H1 (cell line): ENCODE measurements at regions not wholly inside any gene's neighbourhood (a gene's known extent, or its start where the extent isn't known, plus 50 kb on each side); places are given as distances from the start of the nearest gene placed in this dataset.

Experiments
- CTCF ChIA-PET: fragments of 300-600 bp; sonication (Branson Sonifier 250); formaldehyde crosslinking; loops from one replicate; lab custom pipeline; 2021; ENCODE audit not compliant: partially characterized antibody; lab: Charles Lee
- POLR2A ChIA-PET: fragments of 300-600 bp; sonication (Branson Sonifier 250); formaldehyde crosslinking; loops from one replicate; lab custom pipeline; 2021; ENCODE audit warnings: inconsistent platforms; ENCODE audit not compliant: partially characterized antibody; lab: Charles Lee
- DNase-seq, 2 experiments: peaks; one replicate each; pipeline versions ENCODE4 v3.0.0 to v3.0.0-alpha.2; 2010 to 2022; ENCODE audit warnings: low spot score in 2 of 2, low read depth in 1 of 2, mixed read lengths in 1 of 2
- FAIRE-seq: peaks from 2 replicates; lab custom pipeline; 2011; peaks lifted over from hg19 to GRCh38; lab: Jason Lieb, UNC
- H2AFZ ChIP-seq: 2 replicates; pipeline ENCODE4 v1.8.1; 2012; ENCODE audit warnings: low read length, inconsistent platforms
- H2AK5ac ChIP-seq: 2 replicates; pipeline ENCODE4 v1.6.1; 2013; ENCODE audit warnings: low read depth, low read length
- H2BK120ac ChIP-seq: replicated peaks from 2 replicates; pipeline ENCODE3; 2013; ENCODE audit warnings: low read depth, low read length, inconsistent platforms
- H2BK12ac ChIP-seq: 2 replicates; pipeline ENCODE4 v1.6.1; 2013; ENCODE audit warnings: low read depth, low read length
- H2BK15ac ChIP-seq: 2 replicates; pipeline ENCODE4 v1.6.1; 2013; ENCODE audit warnings: low read length
- H2BK20ac ChIP-seq: 2 replicates; pipeline ENCODE4 v1.6.1; 2013; ENCODE audit warnings: low read length
- H2BK5ac ChIP-seq: 2 replicates; pipeline ENCODE4 v1.6.1; 2013; ENCODE audit warnings: low read depth, low read length
- H3K14ac ChIP-seq: 2 replicates; pipeline ENCODE4 v1.6.1; 2013; ENCODE audit warnings: inconsistent platforms; ENCODE audit not compliant: insufficient read length
- H3K18ac ChIP-seq: 2 replicates; pipeline ENCODE4 v1.6.1; 2013; ENCODE audit warnings: low read length; ENCODE audit errors: extremely low read depth
- H3K23ac ChIP-seq: 2 replicates; pipeline ENCODE4 v1.6.1; 2013; ENCODE audit warnings: inconsistent platforms; ENCODE audit not compliant: insufficient read length
- H3K23me2 ChIP-seq: 2 replicates; pipeline ENCODE4 v1.6.1; 2013; ENCODE audit warnings: low read depth, low read length
- H3K27ac ChIP-seq: 2 replicates; pipeline ENCODE4 v1.6.1; 2011; ENCODE audit warnings: low read depth, low read length, inconsistent platforms
- H3K27me3 ChIP-seq, 4 experiments: replicated peaks in 1 of 4; 1 replicate in 1 of 4; 2 replicates in 3 of 4; pipeline versions ENCODE4 v1.6.1 to v1.8.1; 2011 to 2013; ENCODE audit warnings: low read length in 3 of 4, mild to moderate bottlenecking in 3 of 4, inconsistent platforms in 2 of 4, mixed read lengths in 2 of 4, moderate library complexity in 1 of 4; ENCODE audit not compliant: control insufficient read depth in 3 of 4, insufficient read depth in 3 of 4; ENCODE audit errors: extremely low read depth in 1 of 4
- H3K36me3 ChIP-seq, 4 experiments: 2 replicates each; pipeline versions ENCODE4 v1.6.1 to v1.8.1; 2011 to 2013; ENCODE audit warnings: mild to moderate bottlenecking in 4 of 4, low read length in 3 of 4, moderate library complexity in 2 of 4, control low read depth in 1 of 4, inconsistent platforms in 1 of 4; ENCODE audit not compliant: insufficient read depth in 4 of 4, control insufficient read depth in 2 of 4
- H3K4ac ChIP-seq: replicated peaks from 2 replicates; pipeline ENCODE3; 2013; ENCODE audit warnings: low read length, low read depth, mixed read lengths, inconsistent platforms; ENCODE audit not compliant: insufficient read length
- H3K4me1 ChIP-seq, 4 experiments: replicated peaks in 1 of 4; 1 replicate in 1 of 4; 2 replicates in 3 of 4; pipeline versions ENCODE4 v1.6.1 to v1.8.1; 2011 to 2013; ENCODE audit warnings: low read length in 3 of 4, inconsistent platforms in 2 of 4, mixed read lengths in 1 of 4; ENCODE audit not compliant: insufficient read depth in 4 of 4, control insufficient read depth in 3 of 4
- H3K4me2 ChIP-seq, 2 experiments: 2 replicates each; pipeline versions ENCODE4 v1.6.1 to v1.8.1; 2011 to 2013; ENCODE audit warnings: low read depth in 2 of 2, low read length in 2 of 2, control low read depth in 1 of 2, inconsistent platforms in 1 of 2, mild to moderate bottlenecking in 1 of 2; ENCODE audit not compliant: insufficient read depth in 1 of 2
- H3K4me3 ChIP-seq, 4 experiments: fragments of 200-600, 300-600 bp in 1 of 4; sonication (generic), shearing (Covaris generic), sonication (Bioruptor Twin) in 1 of 4; 2 replicates each; pipeline versions ENCODE4 v1.5.1 to v1.8.1; 2011 to 2016; ENCODE audit warnings: low read length in 4 of 4, low read depth in 3 of 4, control low read depth in 2 of 4, inconsistent platforms in 2 of 4, mild to moderate bottlenecking in 2 of 4, mixed read lengths in 1 of 4, moderate library complexity in 1 of 4; ENCODE audit not compliant: insufficient read depth in 2 of 4; ENCODE audit errors: extremely low read depth in 1 of 4
- H3K56ac ChIP-seq: replicated peaks from 2 replicates; pipeline ENCODE3; 2013; ENCODE audit warnings: low read depth, mild to moderate bottlenecking, mixed read lengths, low read length, inconsistent platforms; ENCODE audit not compliant: insufficient read length
- H3K79me1 ChIP-seq: 2 replicates; pipeline ENCODE4 v1.6.1; 2013; ENCODE audit warnings: low read depth, low read length, control low read depth
- H3K79me2 ChIP-seq, 2 experiments: 2 replicates each; pipeline versions ENCODE4 v1.6.1 to v1.8.1; 2012 to 2013; ENCODE audit warnings: low read length in 2 of 2, mild to moderate bottlenecking in 2 of 2, inconsistent platforms in 1 of 2; ENCODE audit not compliant: insufficient read depth in 2 of 2, control insufficient read depth in 1 of 2
- H3K9ac ChIP-seq, 4 experiments: replicated peaks in 1 of 4; 1 replicate in 1 of 4; 2 replicates in 3 of 4; pipeline versions ENCODE4 v1.6.1 to v1.8.1; 2011 to 2013; ENCODE audit warnings: low read depth in 3 of 4, low read length in 3 of 4, control low read depth in 2 of 4, mild to moderate bottlenecking in 2 of 4, moderate library complexity in 2 of 4, inconsistent platforms in 1 of 4; ENCODE audit errors: extremely low read depth in 1 of 4
- H3K9me3 ChIP-seq, 2 experiments: 2 replicates each; pipeline versions ENCODE4 v1.6.1 to v1.8.1; 2012 to 2013; ENCODE audit warnings: mild to moderate bottlenecking in 2 of 2, moderate library complexity in 2 of 2, control low read depth in 1 of 2, inconsistent platforms in 1 of 2, low read depth in 1 of 2, low read length in 1 of 2, mixed read lengths in 1 of 2; ENCODE audit not compliant: insufficient read depth in 2 of 2
- H4K20me1 ChIP-seq, 2 experiments: replicated peaks in 1 of 2; 2 replicates each; pipeline versions ENCODE3 to v1.8.1; 2011 to 2013; ENCODE audit warnings: inconsistent platforms in 2 of 2, low read length in 2 of 2, mild to moderate bottlenecking in 1 of 2; ENCODE audit not compliant: insufficient read depth in 2 of 2, control insufficient read depth in 1 of 2
- H4K5ac ChIP-seq: 2 replicates; pipeline ENCODE4 v1.6.1; 2013; ENCODE audit warnings: low read length, low read depth, mixed read lengths, inconsistent platforms; ENCODE audit not compliant: insufficient read length
- H4K8ac ChIP-seq: 2 replicates; pipeline ENCODE4 v1.8.0; 2013; ENCODE audit warnings: mild to moderate bottlenecking, moderate library complexity, low read length, inconsistent platforms; ENCODE audit not compliant: insufficient read depth; ENCODE audit errors: extremely low read depth
- H4K91ac ChIP-seq: replicated peaks from 2 replicates; pipeline ENCODE3; 2013; ENCODE audit warnings: low read length, mixed read lengths, inconsistent platforms; ENCODE audit not compliant: insufficient read length
- BRCA1 ChIP-seq: IDR thresholded peaks from 2 replicates; pipeline ENCODE4 v1.6.1; 2012; ENCODE audit warnings: low read depth, low read length, improper control_type of control experiment
- CEBPB ChIP-seq: IDR thresholded peaks from 2 replicates; pipeline ENCODE4 v1.6.1; 2012; ENCODE audit warnings: low read depth, low read length
- HDAC6 ChIP-seq: IDR thresholded peaks from one replicate; pipeline ENCODE4 v1.7.1; 2012; ENCODE audit warnings: low read depth, mild to moderate bottlenecking, inconsistent platforms, low read length, moderate library complexity
- TCF12 ChIP-seq: IDR thresholded peaks from 2 replicates; pipeline ENCODE4 v1.6.1; 2011; ENCODE audit warnings: low read depth, mild to moderate bottlenecking, low read length
- WGBS, 2 experiments: shearing (Covaris generic) in 1 of 2; methylation state at CpG; one replicate each; pipeline versions ENCODE4 v1.1.6 to v1.1.7; 2013 to 2015; ENCODE audit warnings: low lambda C conversion rate in 2 of 2, mixed read lengths in 2 of 2, inconsistent platforms in 1 of 2, low coverage in 1 of 2, missing lambda C conversion rate in 1 of 2; ENCODE audit not compliant: insufficient replicate concordance in 2 of 2, insufficient coverage in 1 of 2, insufficient read length in 1 of 2; ENCODE audit errors: extremely low coverage in 1 of 2, missing lambda C conversion rate in 1 of 2; 5-methylcytosine and 5-hydroxymethylcytosine counted together

DNA sequence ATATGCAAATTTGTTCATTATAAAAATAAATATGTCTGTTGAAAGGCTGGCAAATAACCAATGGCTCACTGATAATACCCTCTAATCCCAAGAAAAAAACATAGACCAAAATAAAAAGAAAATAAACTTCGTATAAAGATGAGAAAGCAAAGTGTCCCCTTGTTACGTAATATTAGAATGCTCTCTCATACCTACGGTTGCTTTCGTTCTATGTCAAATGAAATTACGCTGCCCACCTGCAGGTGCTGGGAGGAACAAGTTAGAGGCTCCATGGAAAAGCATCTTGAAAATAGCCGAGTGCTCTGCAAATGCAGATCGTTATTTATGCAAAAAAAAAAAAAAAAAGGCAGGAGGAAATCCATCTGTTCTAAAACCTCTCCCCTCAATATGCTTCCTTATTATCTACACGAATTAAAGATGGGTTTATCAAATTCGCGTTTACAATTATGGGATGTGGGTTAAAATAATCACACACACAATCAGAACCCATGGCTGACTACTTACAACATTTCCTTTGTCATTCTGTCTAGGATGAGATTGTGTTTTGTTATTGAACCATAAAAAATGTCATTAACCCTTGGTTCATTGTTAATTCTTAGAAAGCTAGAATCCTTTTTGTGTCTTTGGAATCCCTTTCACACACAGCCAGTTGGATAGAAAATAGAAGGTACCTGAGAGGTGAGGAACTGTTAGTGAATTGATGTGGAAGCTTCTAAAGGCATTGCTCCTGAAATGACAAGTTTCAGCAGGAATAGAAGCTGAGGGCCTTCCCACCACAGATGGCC is 268.6 kb downstream of the SETD4 start:
- Histone ChIP-seq H4K5ac (no peak overlapping the region), H3K79me2 (no peaks in the 10 kb centered on the region), H3K23ac (no peak overlapping the region), H3K4me2 (no peak overlapping the region), H4K20me1 (no peaks in the 10 kb centered on the region), H2BK15ac (no peak overlapping the region), H3K14ac (no peak overlapping the region), H3K4me1 (no peaks in the 10 kb centered on the region), H2BK12ac (no peak overlapping the region), H4K91ac (no peak overlapping the region), H3K56ac (no peak overlapping the region), H3K4ac (no peak overlapping the region), H3K4me3 (no peak overlapping the region), H3K9me3 (no peaks in the 10 kb centered on the region), H3K36me3 (no peaks in the 10 kb centered on the region), H2BK5ac (no peak overlapping the region), H3K18ac (no peak overlapping the region), H2AK5ac (no peak overlapping the region), H2AFZ (no peak overlapping the region), H3K23me2 (no peaks in the 10 kb centered on the region), H3K9ac (no peak overlapping the region), H4K8ac (no peak overlapping the region), H2BK20ac (no peak overlapping the region), H2BK120ac (no peak overlapping the region), H3K27ac (no peak overlapping the region), H3K79me1 (no peaks in the 10 kb centered on the region), H3K27me3 (no peaks in the 10 kb centered on the region)
- DNase-seq = no peak
- FAIRE-seq = no peak
- ChIA-PET POLR2A (no interaction called here), CTCF (interaction anchor here (0.9 kb wide), 2 partner anchors 10 to 19 kb away, joined by 3 read pairs; no protein-coding TSS in a partner anchor)
- 93% methylated on average over 10 of the region's 10 CpGs; no CpG with 5 or more reads in 1 of the 2 experiments for WGBS, 2 experiments
- TF ChIP-seq HDAC6 (no peak), CEBPB (peak; percentile 35; the same call in 1 of the 2 replicates), BRCA1 (no peak), TCF12 (no peak)
